ENCODE measurements at regions not wholly inside any gene's neighbourhood (a gene's known extent, or its start where the extent isn't known, plus 50 kb on each side); places are given as distances from the start of the nearest gene placed in this dataset.

DNA sequence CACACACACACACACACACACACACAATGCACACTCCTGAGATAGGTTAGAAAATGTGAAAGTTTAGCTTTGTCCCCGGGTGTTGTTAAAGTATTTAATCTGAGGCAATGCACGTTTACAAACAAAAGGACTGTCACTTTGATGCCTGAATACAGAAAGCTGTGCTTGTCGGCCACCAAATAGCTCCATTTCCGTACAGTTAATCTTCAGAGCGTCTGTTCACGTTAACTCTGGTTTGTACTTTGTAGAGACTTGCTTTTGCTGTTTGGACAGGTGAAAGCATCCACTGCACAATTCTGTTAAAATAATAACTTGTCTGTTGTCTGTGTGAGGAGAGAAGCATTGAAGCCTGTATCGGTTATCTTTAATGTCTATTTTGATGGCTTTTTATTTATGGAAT lies 267.8 kb downstream of the FGF9 start:
- H3K4me3 Mint-ChIP-seq (ENCODE audit: unreplicated experiment), result no peak overlapping the region
- FAIRE-seq, result no peak
- H3K27ac Mint-ChIP-seq (ENCODE audit: unreplicated experiment), result no peak overlapping the region

DNA sequence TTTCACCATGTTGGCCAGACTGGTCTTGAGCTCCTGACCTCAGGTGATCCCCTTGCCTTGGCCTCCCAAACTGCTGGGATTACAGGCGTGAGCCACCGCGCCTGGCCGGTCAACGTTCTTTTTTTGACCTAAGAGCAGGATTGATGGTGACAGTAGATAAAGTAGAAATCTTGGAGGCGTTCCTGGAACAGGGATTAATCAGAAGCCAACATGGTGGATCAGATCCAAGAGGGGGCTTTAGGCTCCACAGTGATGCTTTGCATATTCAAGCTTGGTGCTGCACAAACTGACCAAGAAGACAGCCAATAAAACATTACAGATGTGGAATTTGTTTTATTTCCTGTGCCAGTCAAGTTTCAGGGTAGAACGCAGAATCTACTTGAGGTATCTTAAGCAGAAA lies 271.2 kb downstream of the FGF9 start:
- no peak overlapping the region for H3K9ac ChIP-seq (ENCODE audit: low read length)
- no peak overlapping the region for H3K4me3 ChIP-seq (ENCODE audit: insufficient read depth, low read depth, low read length)
- H3K9me3 Mint-ChIP-seq (ENCODE audit: unreplicated experiment), result peaks cover 24% of the 10 kb centered on the region
- H3K27ac Mint-ChIP-seq (ENCODE audit: unreplicated experiment), result no peak overlapping the region
- no peaks in the 10 kb centered on the region for H3K4me1 ChIP-seq (ENCODE audit: insufficient read depth, low read length)
- FAIRE-seq, result no peak
- H2AFZ ChIP-seq (ENCODE audit: low read depth, low read length), result no peak overlapping the region
- H3K27me3 Mint-ChIP-seq (ENCODE audit: low read depth, unreplicated experiment), result no peaks in the 10 kb centered on the region
- no peaks in the 10 kb centered on the region for H3K36me3 ChIP-seq (ENCODE audit: insufficient read depth, low read length)
- no peaks in the 10 kb centered on the region for H3K79me2 ChIP-seq (ENCODE audit: insufficient read depth, low read length)
- TF ChIP-seq, protein P1, sequence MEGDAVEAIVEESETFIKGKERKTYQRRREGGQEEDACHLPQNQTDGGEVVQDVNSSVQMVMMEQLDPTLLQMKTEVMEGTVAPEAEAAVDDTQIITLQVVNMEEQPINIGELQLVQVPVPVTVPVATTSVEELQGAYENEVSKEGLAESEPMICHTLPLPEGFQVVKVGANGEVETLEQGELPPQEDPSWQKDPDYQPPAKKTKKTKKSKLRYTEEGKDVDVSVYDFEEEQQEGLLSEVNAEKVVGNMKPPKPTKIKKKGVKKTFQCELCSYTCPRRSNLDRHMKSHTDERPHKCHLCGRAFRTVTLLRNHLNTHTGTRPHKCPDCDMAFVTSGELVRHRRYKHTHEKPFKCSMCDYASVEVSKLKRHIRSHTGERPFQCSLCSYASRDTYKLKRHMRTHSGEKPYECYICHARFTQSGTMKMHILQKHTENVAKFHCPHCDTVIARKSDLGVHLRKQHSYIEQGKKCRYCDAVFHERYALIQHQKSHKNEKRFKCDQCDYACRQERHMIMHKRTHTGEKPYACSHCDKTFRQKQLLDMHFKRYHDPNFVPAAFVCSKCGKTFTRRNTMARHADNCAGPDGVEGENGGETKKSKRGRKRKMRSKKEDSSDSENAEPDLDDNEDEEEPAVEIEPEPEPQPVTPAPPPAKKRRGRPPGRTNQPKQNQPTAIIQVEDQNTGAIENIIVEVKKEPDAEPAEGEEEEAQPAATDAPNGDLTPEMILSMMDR (IDR thresholded peaks at IDR 0.05; ENCODE audit: insufficient read depth, low read depth, low read length), result no peak
- no peak for TF ChIP-seq EZH2 (IDR thresholded peaks at IDR 0.05; ENCODE audit: insufficient read depth, low read length)
- H3K4me3 Mint-ChIP-seq (ENCODE audit: unreplicated experiment), result no peak overlapping the region
- no peaks in the 10 kb centered on the region for H3K27me3 ChIP-seq (ENCODE audit: insufficient read depth, low read length)
- peaks cover 11% of the 10 kb centered on the region for H3K9me3 ChIP-seq (ENCODE audit: insufficient read depth, low read depth, low read length)
- H3K4me1 Mint-ChIP-seq (ENCODE audit: low read depth, unreplicated experiment), result peaks cover 6% of the 10 kb centered on the region
- no peaks in the 10 kb centered on the region for H4K20me1 ChIP-seq (ENCODE audit: insufficient read depth, low read length)
- no peak overlapping the region for H3K27ac ChIP-seq (ENCODE audit: low read depth, low read length)
- no peak for DNase-seq (ENCODE audit: low read depth)
- no peaks in the 10 kb centered on the region for H3K36me3 Mint-ChIP-seq (ENCODE audit: low read depth, unreplicated experiment)
- no peak overlapping the region for H3K4me2 ChIP-seq (ENCODE audit: low read length)

More for the DNA sequence above, 267.8 kb downstream of the FGF9 start:
- Histone ChIP-seq H2AFZ (ENCODE audit: low read depth, low read length) (no peak overlapping the region), H3K9ac (ENCODE audit: low read length) (no peak overlapping the region), H3K27ac (ENCODE audit: low read depth, low read length) (no peak overlapping the region), H4K20me1 (ENCODE audit: insufficient read depth, low read length) (no peaks in the 10 kb centered on the region), H3K4me3 (ENCODE audit: insufficient read depth, low read depth, low read length) (no peak overlapping the region), H3K27me3 (ENCODE audit: insufficient read depth, low read length) (no peaks in the 10 kb centered on the region), H3K79me2 (ENCODE audit: insufficient read depth, low read length) (no peaks in the 10 kb centered on the region), H3K4me1 (ENCODE audit: insufficient read depth, low read length) (no peaks in the 10 kb centered on the region), H3K4me2 (ENCODE audit: low read length) (no peak overlapping the region), H3K36me3 (ENCODE audit: insufficient read depth, low read length) (no peaks in the 10 kb centered on the region), H3K9me3 (ENCODE audit: insufficient read depth, low read depth, low read length) (peaks cover 4% of the 10 kb centered on the region)
- Mint-ChIP-seq H3K9me3 (ENCODE audit: unreplicated experiment) (peaks cover 4% of the 10 kb centered on the region), H3K36me3 (ENCODE audit: low read depth, unreplicated experiment) (no peaks in the 10 kb centered on the region), H3K27me3 (ENCODE audit: low read depth, unreplicated experiment) (peaks cover under 1% of the 10 kb centered on the region), H3K4me1 (ENCODE audit: low read depth, unreplicated experiment) (peaks cover 6% of the 10 kb centered on the region)
- TF ChIP-seq, protein P1 (IDR thresholded peaks at IDR 0.05; ENCODE audit: insufficient read depth, low read depth, low read length), result no peak
- no peak for DNase-seq (ENCODE audit: low read depth)

DNA sequence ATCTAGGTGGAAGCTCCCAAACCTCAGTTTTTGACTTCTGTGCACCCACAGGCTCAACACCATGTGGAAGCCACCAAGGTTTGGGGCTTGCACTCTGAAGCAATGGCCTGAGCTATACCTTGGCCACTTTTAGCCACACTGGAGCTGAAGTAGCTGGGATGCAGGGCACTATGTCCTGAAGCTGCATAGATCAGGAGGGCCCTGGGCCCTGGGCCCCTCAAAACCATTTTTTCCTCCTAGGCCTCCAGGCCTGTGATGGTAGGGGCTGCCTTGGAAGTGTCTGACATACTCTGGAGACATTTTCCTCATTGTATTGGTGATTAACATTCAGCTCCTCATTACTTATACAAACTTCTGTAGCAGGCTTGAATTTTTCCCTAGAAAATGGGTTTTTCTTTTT lies 273.7 kb downstream of the FGF9 start:
- no peaks in the 10 kb centered on the region for H3K36me3 Mint-ChIP-seq (ENCODE audit: low read depth, unreplicated experiment)
- H3K4me3 Mint-ChIP-seq (ENCODE audit: unreplicated experiment), result no peak overlapping the region
- no peak overlapping the region for H3K27ac ChIP-seq (ENCODE audit: low read depth, low read length)
- peaks cover under 1% of the 10 kb centered on the region for H3K27me3 Mint-ChIP-seq (ENCODE audit: low read depth, unreplicated experiment)
- no peak overlapping the region for H3K9ac ChIP-seq (ENCODE audit: low read length)
- no peaks in the 10 kb centered on the region for H3K27me3 ChIP-seq (ENCODE audit: insufficient read depth, low read length)
- H3K36me3 ChIP-seq (ENCODE audit: insufficient read depth, low read length), result no peaks in the 10 kb centered on the region
- no peaks in the 10 kb centered on the region for H3K4me1 Mint-ChIP-seq (ENCODE audit: low read depth, unreplicated experiment)
- DNase-seq (ENCODE audit: low read depth) (no peak), FAIRE-seq (no peak)
- no peak overlapping the region for H3K4me3 ChIP-seq (ENCODE audit: insufficient read depth, low read depth, low read length)
- H3K27ac Mint-ChIP-seq (ENCODE audit: unreplicated experiment), result no peak overlapping the region
- H3K4me1 ChIP-seq (ENCODE audit: insufficient read depth, low read length), result no peaks in the 10 kb centered on the region
- H3K79me2 ChIP-seq (ENCODE audit: insufficient read depth, low read length), result no peaks in the 10 kb centered on the region
- peaks cover 24% of the 10 kb centered on the region for H3K9me3 Mint-ChIP-seq (ENCODE audit: unreplicated experiment)
- no peak overlapping the region for H2AFZ ChIP-seq (ENCODE audit: low read depth, low read length)
- peaks cover 14% of the 10 kb centered on the region for H3K9me3 ChIP-seq (ENCODE audit: insufficient read depth, low read depth, low read length)
- no peaks in the 10 kb centered on the region for H4K20me1 ChIP-seq (ENCODE audit: insufficient read depth, low read length)
- no peak overlapping the region for H3K4me2 ChIP-seq (ENCODE audit: low read length)
- TF ChIP-seq, protein P1 (IDR thresholded peaks at IDR 0.05; ENCODE audit: insufficient read depth, low read depth, low read length), result no peak
- no peak for TF ChIP-seq EZH2 (IDR thresholded peaks at IDR 0.05; ENCODE audit: insufficient read depth, low read length)
